Upper lobe of right lung (tissue), 1 donor: ENCODE measurements at regions not wholly inside any gene's neighbourhood (a gene's known extent, or its start where the extent isn't known, plus 50 kb on each side); places are given as distances from the start of the nearest gene placed in this dataset.

Source experiments
- ATAC-seq: fragments of 200-7000 bp; cut with Tn5 transposase; one replicate; pipeline ENCODE4 v1.9.1; 2020; ENCODE audit warnings: mild to moderate bottlenecking, moderate library complexity
- DNase-seq: peaks from one replicate; pipeline ENCODE4 v3.0.0-alpha.2; 2020
- H3K27ac ChIP-seq: fragments of 200-600 bp; one replicate; pipeline ENCODE4 v1.8.0; 2022
- H3K27me3 ChIP-seq: fragments of 200-600 bp; one replicate; pipeline ENCODE4 v1.8.0; 2022; ENCODE audit warnings: mild to moderate bottlenecking
- H3K36me3 ChIP-seq: fragments of 200-600 bp; one replicate; pipeline ENCODE4 v1.8.0; 2022
- H3K4me1 ChIP-seq: fragments of 200-600 bp; one replicate; pipeline ENCODE4 v1.8.0; 2022
- H3K4me3 ChIP-seq: fragments of 200-600 bp; one replicate; pipeline ENCODE4 v1.8.0; 2022; ENCODE audit warnings: mild to moderate bottlenecking
- H3K9me3 ChIP-seq: fragments of 200-600 bp; one replicate; pipeline ENCODE4 v1.8.0; 2022
- intact Hi-C: fragments of 100-400 bp; cut with DNase I; formaldehyde crosslinking; loops from one replicate; pipeline ENCODE4 v1.11.0; 2022
- TF ChIP-seq, protein P1 (sequence below): fragments of 200-600 bp; IDR thresholded peaks from one replicate; pipeline ENCODE4 v1.8.0; 2022; ENCODE audit warnings: antibody characterized with exemption
- donor health status: DM: no; HTN: yes; CAD: no; lungs with severe emphysema.

DNA sequence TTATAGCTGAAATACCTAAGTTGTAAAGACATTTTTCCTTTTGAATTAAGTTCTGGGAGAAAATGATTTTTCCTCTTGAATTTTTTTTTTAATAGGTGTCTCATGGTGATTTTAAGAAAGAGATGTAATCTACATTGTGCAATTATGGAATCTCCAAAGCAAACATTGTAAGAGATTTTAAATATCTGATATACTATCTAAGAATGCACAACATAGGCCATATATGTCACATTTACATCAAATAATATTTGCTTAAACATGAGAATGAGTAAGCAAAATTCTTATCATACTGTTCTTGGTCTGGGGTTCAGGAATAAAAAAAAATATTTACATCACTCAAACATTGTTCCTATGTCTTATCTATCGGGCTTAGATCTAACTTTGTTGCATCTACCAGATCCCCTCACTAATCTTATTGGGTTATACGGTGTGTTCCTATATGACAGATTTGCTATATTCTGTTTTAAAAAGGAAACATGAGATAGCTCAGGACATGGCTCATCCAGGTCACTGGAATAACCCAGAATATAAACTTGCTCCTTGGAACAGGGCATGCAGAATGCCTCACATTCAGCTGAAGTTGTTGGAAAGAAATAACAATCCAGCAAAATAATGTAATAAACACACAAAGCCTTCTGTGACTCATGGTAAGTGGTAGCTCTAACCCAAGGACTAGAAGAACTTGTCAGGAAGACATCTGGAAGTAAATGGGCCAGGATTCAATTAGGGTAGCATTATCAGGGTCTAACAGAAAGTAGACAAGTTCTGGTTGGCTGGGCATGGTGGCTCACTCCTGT lies 794.7 kb downstream of the IPMK start:
- Histone ChIP-seq H3K4me1 (no peaks in the 10 kb centered on the region), H3K36me3 (no peaks in the 10 kb centered on the region), H3K27me3 (no peaks in the 10 kb centered on the region), H3K27ac (no peak overlapping the region), H3K4me3 (no peak overlapping the region), H3K9me3 (no peaks in the 10 kb centered on the region)
- ATAC-seq (no peak), DNase-seq (no peak)
- intact Hi-C loops, result no loop called here
- TF ChIP-seq, protein P1, sequence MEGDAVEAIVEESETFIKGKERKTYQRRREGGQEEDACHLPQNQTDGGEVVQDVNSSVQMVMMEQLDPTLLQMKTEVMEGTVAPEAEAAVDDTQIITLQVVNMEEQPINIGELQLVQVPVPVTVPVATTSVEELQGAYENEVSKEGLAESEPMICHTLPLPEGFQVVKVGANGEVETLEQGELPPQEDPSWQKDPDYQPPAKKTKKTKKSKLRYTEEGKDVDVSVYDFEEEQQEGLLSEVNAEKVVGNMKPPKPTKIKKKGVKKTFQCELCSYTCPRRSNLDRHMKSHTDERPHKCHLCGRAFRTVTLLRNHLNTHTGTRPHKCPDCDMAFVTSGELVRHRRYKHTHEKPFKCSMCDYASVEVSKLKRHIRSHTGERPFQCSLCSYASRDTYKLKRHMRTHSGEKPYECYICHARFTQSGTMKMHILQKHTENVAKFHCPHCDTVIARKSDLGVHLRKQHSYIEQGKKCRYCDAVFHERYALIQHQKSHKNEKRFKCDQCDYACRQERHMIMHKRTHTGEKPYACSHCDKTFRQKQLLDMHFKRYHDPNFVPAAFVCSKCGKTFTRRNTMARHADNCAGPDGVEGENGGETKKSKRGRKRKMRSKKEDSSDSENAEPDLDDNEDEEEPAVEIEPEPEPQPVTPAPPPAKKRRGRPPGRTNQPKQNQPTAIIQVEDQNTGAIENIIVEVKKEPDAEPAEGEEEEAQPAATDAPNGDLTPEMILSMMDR, result no peak

DNA sequence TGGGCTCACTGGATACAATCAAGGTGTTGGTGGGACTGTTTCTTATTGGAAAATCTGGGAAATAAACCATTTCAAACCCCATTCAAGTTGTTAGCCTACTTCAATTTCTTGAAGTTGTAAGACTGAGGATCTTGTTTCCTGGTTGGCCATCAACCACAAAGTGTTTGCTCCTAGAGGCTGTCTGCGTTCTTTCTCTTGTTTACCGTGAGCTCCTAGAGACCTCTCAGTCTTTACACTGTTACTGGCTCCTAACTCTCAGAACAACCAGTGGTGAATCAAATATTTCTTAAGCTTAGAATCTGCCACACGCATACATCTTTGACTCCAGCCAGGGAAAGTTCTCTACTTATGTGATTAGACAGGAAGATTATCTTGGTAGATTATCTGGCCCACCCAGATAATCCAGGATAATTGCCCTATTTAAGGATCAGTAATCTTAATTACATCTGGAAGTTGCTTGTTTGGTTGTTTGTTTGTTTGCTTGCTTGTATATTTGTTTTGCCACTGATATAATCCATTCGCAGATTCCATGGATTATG lies 798.7 kb downstream of the IPMK start:
- no peaks in the 10 kb centered on the region for H3K4me1 ChIP-seq
- H3K4me3 ChIP-seq, result no peak overlapping the region
- intact Hi-C loops, result no loop called here
- no peaks in the 10 kb centered on the region for H3K9me3 ChIP-seq
- TF ChIP-seq, protein P1, result no peak
- no peaks in the 10 kb centered on the region for H3K36me3 ChIP-seq
- no peaks in the 10 kb centered on the region for H3K27me3 ChIP-seq
- DNase-seq (no peak), ATAC-seq (no peak)
- no peak overlapping the region for H3K27ac ChIP-seq

DNA sequence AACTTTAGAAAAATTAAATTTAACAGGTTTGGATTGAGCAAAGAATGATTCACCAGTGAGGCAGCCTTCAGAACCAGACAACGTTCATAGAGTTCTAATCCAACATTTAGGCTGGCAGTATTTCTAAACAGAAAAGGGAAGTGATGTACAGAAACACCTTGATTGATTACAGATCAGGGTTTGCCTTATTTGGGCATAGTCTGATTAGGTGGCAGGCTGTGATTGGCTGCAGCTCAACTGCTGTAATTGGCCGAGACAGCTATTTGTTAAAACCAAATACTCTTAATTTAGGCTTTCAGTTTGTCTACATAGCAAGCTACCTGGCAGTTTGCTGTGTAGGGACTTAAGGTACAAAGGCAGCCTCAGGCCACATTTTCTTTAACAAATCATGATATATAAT lies 802.5 kb downstream of the IPMK start:
- no peaks in the 10 kb centered on the region for H3K27me3 ChIP-seq
- intact Hi-C loops, result no loop called here
- ATAC-seq (no peak), DNase-seq (no peak)
- H3K9me3 ChIP-seq, result no peaks in the 10 kb centered on the region
- H3K4me1 ChIP-seq, result no peaks in the 10 kb centered on the region
- no peaks in the 10 kb centered on the region for H3K36me3 ChIP-seq
- H3K27ac ChIP-seq, result no peak overlapping the region
- H3K4me3 ChIP-seq, result no peak overlapping the region
- TF ChIP-seq, protein P1, result no peak

DNA sequence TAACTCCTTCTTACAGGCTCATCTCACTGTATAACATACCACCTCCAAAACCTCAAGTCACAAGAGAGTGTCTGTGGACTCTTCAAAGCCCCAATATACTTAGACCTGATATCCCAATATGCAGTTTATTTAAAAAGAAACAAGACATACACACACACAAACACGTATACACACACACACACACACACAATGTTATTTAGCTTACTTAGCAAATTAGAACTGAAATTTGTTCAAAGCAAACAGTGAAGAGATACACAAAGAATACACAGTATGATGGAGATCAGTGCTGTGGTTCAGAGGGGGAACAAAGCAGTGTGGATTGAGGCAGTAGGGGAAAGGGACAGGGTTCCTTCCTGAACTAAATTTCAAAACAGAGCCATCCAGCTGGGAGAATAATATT lies 807.2 kb downstream of the IPMK start:
- DNase-seq, result no peak
- Histone ChIP-seq H3K4me3 (no peak overlapping the region), H3K36me3 (no peaks in the 10 kb centered on the region), H3K27me3 (no peaks in the 10 kb centered on the region), H3K4me1 (no peaks in the 10 kb centered on the region), H3K27ac (no peak overlapping the region), H3K9me3 (no peaks in the 10 kb centered on the region)
- no peak for ATAC-seq
- TF ChIP-seq, protein P1, result no peak
- intact Hi-C loops, result no loop called here

DNA sequence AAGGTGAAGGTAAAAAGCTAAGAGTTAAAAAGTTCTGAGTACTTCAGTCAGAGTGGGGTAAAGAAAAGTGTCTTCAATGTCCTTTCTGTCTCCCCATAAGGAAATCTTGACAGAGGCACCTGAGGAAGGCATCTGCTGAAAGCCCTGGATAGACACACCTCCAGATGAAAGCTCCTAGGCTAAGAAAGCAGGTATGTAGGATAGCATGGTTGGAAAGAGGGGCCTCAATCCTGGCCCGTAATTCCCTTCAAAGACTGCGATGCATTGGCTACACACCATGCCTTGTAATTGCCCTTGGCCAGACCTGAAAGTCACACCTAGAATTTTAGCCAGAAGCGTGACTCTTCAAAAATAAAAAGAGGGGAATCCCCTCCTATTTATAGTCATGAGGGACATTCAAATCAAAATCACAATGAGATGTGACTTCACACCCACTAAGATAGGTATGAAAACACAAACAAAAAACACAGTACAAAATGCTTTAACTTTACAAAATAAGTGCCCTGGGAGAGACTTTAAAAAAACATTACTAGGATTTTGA lies 809.7 kb downstream of the IPMK start:
- no peak for DNase-seq
- intact Hi-C loops, result no loop called here
- Histone ChIP-seq H3K27ac (no peak overlapping the region), H3K4me3 (no peak overlapping the region), H3K27me3 (no peaks in the 10 kb centered on the region), H3K9me3 (no peaks in the 10 kb centered on the region), H3K36me3 (no peaks in the 10 kb centered on the region), H3K4me1 (no peaks in the 10 kb centered on the region)
- TF ChIP-seq, protein P1, result no peak
- no peak for ATAC-seq
